NCI-H2107 treated with DMSO at 0.1 percent for 48 hours (cell line): ENCODE measurements at regions not wholly inside any gene's neighbourhood (a gene's known extent, or its start where the extent isn't known, plus 50 kb on each side); places are given as distances from the start of the nearest gene placed in this dataset.

Source experiments
- DNase-seq: peaks from one replicate; lab custom pipeline; 2025; ENCODE audit not compliant: unreplicated experiment; lab: John Stamatoyannopoulos, UW

GRCh38 chr9:18333157-18333556 is 140.8 kb upstream of the ADAMTSL1 start:
- DNase-seq: no peak

GRCh38 chr9:18335825-18336224 is 138.1 kb upstream of the ADAMTSL1 start:
- no peak for DNase-seq

- no peak for DNase-seq
These were observed 135.9 kb upstream of the ADAMTSL1 start for GRCh38 chr9:18338042-18338441.

GRCh38 chr9:18343784-18344183 is 130.2 kb upstream of the ADAMTSL1 start:
- no peak for DNase-seq

- DNase-seq: no peak
These were observed 127.2 kb upstream of the ADAMTSL1 start for GRCh38 chr9:18346745-18347144.

GRCh38 chr9:18347386-18348082 is 126.4 kb upstream of the ADAMTSL1 start:
- no peak for DNase-seq

GRCh38 chr9:18348083-18348475 is 125.9 kb upstream of the ADAMTSL1 start:
- no peak for DNase-seq

- DNase-seq: no peak
These were observed 124.4 kb upstream of the ADAMTSL1 start for GRCh38 chr9:18349530-18349929.

GRCh38 chr9:18350036-18350435 is 123.9 kb upstream of the ADAMTSL1 start:
- DNase-seq: peak; percentile 50

- no peak for DNase-seq
These were observed 122.9 kb upstream of the ADAMTSL1 start for GRCh38 chr9:18350995-18351595.

GRCh38 chr9:18352711-18353110 is 121.2 kb upstream of the ADAMTSL1 start:
- DNase-seq: no peak

- DNase-seq: no peak
These were observed 120.5 kb upstream of the ADAMTSL1 start for GRCh38 chr9:18353473-18353872.

- no peak for DNase-seq
These were observed 116.6 kb upstream of the ADAMTSL1 start for GRCh38 chr9:18357321-18357720.

GRCh38 chr9:18358325-18358724 is 115.6 kb upstream of the ADAMTSL1 start:
- DNase-seq: no peak

- no peak for DNase-seq
These were observed 114.6 kb upstream of the ADAMTSL1 start for GRCh38 chr9:18359335-18359734.

GRCh38 chr9:18360005-18360404 is 113.9 kb upstream of the ADAMTSL1 start:
- DNase-seq: no peak

GRCh38 chr9:18361646-18362045 is 112.3 kb upstream of the ADAMTSL1 start:
- peak; percentile 18 for DNase-seq

- no peak for DNase-seq
These were observed 111.8 kb upstream of the ADAMTSL1 start for GRCh38 chr9:18362166-18362565.

GRCh38 chr9:18362901-18363685 is 110.9 kb upstream of the ADAMTSL1 start:
- no peak for DNase-seq

- DNase-seq: no peak
These were observed 108.3 kb upstream of the ADAMTSL1 start for GRCh38 chr9:18365651-18366050.

- DNase-seq: no peak
These were observed 107.8 kb upstream of the ADAMTSL1 start for GRCh38 chr9:18366184-18366583.

GRCh38 chr9:18368206-18368605 is 105.7 kb upstream of the ADAMTSL1 start:
- no peak for DNase-seq
